Amygdala (tissue), 56 donors: ENCODE measurements at regions not wholly inside any gene's neighbourhood (a gene's known extent, or its start where the extent isn't known, plus 50 kb on each side); places are given as distances from the start of the nearest gene placed in this dataset.
A peak's percentile ranks its signal among the peaks of the same experiment; 100 is the strongest.

ENCODE experiments used
- DNase-seq, 56 donors: peaks; one replicate each; lab custom pipeline; 2025; lab: John Stamatoyannopoulos, UW

DNA sequence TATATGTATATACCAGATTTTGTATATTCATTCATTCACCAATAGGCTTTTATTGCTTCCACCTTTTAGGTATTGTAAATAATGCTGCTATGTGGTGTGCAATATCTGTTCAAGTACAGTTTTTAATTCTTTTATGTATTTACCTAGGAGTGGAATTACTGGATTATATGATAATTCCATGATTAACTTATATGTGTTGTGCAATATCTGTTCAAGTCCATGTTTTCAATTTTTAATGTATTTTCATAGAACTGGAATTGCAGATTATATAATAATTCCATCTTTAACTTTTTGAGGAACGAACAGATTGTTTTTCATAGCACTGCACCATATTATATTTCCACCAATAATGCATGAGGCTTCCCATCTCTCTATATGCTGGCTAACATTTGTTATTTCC, 50.6 kb upstream of the L3MBTL4 start:
- no peak for DNase-seq

DNA sequence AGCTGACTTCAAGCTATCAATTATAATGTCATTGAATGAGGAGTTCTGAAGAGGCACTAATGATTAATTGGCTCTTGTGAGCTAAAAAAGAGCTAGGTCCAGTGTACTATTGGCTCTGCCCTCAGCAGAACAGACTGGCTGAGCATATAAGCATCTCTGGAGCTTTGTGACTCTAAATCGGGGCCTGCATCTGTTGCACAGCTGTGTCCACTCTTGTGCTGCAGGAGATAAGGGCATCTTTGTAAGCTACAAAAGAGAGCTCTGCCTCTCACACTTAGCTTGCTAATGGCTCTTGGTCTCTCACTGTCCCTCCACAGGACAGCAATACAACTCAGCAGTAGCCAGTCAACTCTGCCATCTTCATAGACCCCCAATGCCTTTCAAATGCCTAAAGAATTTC, 61.5 kb upstream of the L3MBTL4 start:
- peak in 17 of 56 donors; percentile 2 to 47 (median 16) for DNase-seq

DNA sequence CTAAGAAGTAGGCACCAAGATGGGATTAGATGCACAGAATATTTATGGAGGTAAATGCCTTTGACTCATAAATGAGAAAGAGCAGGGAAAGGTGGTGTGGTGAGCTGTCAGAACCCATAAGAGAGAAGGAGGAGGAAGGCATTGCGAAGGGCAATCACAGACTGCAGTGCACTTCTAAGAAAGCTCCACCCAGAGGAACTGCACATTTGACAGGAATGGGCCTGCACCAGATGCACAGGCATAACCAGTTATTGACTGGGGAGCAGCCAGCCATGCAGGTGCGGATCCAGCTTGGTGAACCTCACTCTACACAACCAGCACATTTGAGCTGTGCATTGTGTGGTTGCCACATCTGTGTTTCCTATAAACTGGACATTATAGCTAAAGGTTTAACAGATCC, 62.2 kb upstream of the L3MBTL4 start:
- DNase-seq, result no peak

DNA sequence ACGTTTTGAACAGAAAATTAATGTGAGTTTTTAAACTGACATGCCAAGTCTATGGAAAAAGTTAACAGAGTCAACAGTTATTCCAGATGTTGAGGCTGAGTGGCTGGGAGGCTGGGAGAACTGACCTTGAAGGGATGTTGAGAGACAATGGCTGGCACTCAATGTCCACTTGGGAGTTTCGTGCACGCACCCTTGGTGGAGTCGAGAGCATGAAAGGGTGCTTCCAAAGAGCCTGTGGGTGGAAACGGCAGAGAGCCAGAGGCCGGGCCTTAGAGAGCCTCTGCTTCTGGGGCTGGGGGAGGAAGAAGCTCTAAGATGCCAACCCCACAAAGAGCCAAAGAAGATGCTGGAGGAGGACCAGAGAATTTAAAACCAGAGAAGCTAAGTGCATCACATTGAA, 63.4 kb upstream of the L3MBTL4 start:
- DNase-seq, result no peak

DNA sequence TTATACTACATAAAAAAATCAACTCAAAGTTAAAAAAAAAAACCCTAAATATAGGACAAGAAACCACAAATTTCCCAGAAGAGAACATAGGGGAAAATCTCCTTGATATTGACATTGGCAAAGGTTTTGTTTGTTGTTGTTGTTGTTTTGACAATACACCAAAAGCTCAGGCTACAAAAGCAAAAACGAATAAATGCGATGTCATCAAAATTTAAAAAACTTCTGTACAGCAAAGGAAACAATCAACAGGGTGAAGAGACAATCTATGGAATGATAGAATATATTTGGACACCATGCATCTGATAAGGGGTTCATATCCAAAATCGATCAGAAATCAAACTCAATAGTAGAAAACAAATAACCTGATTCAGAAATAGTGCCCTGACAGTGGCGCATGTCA, 65.0 kb upstream of the L3MBTL4 start:
- no peak for DNase-seq

DNA sequence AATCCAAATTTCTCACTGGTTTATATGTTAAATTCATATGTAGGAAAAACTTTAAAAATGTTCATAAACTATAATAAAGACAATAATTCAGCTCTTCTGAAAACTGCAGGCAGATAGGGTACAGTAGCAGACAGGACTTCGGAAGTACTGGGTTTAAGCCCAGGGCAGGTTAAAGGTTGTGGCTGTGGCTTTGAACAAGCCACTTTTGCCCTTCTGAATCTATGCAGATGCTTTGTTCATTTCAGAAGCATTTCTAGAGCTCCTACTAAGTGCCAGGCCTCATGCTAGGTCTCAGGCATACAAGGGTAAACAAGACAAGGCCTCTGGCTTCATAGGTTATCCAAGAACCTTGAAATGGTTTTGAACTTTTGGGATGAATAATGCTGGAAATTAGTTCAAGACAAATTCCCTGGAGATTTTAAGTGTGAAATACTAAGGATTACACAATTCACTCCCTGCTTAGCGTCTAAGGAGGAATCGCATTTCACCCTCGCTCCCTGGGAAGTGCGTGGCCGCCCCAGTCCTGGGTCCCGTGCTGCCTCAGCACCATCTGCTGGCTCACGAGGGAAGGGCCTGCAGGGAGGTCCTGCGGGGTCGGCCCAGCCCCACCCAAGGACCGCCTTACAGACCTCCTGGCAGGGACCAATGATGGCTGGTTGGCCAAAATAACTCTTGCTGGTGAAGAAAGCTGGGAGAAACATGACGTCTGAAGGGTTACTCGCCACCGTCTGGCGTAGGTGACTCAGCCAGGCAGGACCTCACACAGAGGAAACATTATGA, 67.7 kb upstream of the L3MBTL4 start:
- peak in 22 of 56 donors; percentile 2 to 62 (median 14) for DNase-seq

DNA sequence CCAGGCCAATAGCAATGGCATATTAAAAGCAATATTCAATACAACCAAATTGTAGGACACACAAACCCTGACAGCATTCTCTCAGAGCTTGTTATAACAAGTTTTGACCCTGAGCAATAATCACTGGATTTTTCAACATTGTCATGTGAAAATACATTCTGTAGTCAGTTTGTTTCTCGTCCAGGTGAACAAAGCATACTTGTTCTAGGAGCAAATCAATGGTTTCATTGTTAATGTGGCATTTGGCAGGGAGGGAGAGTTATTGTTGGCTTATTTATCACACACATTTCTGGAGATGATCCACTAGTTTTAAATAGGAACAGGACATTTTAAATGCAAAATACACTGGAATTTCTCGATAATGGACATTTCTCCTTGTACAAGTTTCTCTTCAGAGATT, 69.9 kb upstream of the L3MBTL4 start:
- DNase-seq, result no peak

DNA sequence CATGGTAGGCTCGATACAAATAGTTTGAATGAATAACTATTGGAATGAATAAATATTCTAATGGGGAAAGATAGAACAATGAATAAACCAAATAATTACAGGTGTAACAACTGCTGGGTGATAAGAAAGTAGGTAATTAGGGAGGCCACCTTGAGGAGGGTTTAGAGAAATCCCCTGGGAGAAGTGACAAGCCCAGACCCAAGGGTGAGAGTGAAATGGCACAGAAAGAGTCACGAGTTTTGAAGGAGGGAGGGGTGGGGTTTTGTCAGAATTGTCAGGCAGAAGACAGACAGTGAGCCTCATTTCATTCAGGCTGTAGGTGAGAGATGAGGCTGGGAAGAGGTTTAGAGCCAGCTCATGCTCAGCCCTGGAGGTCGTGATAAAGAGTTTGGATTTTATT, 71.6 kb upstream of the L3MBTL4 start:
- no peak for DNase-seq

DNA sequence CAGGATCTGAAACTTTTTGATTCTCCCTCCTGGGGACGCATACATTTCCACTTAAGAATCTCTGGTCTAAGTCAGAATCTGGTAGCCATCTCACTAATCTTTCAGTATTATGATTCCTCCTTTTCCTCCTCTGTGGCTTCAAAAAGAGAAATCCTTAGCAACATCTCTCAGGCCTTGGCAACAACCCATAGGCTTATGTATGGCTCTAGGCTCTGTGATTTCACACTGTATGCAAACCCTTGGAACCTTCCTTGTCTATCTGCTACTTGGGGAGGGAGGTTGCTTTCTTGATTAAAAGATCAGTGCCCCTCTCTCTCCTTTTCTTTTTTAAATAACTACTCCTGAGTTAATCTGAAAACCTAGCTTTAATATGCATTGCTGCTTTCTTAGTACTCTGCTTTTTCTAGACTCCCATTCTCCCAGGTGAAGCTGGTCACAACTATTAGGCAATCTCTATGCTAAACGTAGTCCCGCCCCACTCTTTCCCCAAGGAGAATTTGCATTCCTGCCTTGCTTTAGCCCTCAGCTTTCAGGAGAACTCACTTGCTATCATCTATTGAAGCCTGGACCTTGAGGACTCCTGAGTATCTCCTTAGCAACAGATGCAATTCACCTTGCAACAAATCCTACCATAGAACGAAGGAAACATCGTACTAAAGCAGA, 72.2 kb upstream of the L3MBTL4 start:
- DNase-seq, result no peak

DNA sequence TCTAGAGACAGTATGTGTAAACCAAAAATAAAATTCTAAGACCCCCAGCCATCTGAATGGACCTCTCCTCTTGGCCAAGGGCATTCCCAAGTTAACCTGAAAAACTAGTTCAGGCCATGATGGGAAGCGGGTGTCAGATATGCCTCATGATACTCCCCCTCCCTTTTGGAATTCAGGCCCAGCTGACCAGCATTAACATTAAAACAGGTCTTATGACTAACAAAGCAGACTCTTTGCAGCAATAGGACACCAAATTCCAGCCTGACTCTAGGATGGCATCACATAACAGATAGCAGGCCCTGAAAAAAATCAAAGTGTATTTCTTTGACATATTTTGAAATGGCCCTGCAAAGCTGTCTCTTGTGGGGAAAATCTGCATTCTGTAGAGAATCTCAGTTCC, 73.3 kb upstream of the L3MBTL4 start:
- DNase-seq, result no peak

DNA sequence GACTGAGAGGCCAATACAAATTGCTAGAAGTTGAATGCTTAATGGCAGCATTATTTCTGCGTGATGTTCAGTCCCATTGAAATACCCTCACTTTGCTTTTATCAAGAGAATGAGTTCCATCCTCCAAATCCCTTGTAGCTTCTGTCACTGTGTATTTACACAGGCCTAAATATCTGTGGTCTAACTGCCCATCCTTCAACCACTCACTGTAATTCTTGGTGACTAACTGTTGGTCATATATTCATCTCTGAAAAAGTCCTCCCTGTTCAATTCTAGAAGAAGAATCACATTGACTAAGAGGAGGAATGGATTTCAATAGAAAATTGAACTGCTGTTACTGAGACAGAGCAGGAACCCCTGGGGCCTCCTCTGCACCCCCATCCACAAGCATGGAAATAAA, 74.2 kb upstream of the L3MBTL4 start:
- no peak for DNase-seq

DNA sequence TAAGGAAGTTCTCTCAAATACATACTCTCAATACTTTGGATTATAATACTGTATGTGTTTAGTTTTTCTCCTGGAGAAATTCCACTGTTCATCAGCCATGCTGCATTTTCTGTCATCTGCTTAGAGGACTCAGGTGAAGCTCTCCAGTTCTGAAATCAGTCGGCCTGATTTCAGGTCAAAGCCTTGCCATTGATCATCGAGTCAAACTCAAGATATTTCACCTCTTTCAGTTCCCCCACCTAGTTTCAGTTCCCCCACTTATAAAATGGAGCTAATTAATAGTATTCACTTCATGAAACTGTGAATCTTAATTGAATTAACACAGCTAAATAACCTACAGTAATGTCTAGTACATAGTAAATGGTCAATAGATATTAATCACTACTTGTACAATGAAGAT, 75.3 kb upstream of the L3MBTL4 start:
- DNase-seq, result no peak

DNA sequence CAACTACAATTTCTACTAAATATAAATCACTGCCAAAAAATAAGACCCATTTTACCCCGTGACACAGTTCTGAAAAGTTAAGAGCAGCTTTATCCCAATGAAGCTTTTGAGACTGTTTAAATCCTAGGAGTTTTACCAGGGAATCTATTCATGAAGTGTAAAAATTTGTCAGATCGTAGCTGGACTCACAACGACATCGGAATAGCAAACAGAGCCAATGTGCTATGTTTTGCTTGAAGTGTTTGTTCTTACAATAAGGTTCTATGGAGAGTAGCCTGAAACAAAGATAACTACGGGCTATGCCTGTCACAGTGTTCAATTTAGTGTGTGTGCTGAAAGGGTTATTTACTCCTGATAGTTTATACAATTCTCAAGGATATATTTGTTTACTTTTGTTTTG, 78.5 kb upstream of the L3MBTL4 start:
- no peak for DNase-seq

DNA sequence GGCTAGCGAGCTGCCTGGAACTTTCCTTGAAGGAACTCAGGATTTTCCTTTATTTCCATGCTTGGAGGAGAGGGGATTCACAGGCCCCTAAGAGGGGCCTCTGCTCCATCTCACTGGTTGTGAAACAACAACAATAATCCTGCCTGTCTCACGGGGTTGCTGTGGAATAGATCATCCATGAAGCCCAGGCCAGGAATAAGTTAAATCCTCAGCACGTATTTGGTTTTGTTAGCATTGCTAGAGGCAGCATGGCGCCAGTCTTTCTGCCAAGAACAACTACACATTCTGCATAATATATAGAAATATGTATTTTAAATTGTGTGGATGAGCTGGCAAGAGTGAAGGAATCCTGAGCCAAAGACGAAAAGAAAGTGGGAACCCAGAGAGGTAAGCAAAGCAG, 80.8 kb upstream of the L3MBTL4 start:
- no peak for DNase-seq

DNA sequence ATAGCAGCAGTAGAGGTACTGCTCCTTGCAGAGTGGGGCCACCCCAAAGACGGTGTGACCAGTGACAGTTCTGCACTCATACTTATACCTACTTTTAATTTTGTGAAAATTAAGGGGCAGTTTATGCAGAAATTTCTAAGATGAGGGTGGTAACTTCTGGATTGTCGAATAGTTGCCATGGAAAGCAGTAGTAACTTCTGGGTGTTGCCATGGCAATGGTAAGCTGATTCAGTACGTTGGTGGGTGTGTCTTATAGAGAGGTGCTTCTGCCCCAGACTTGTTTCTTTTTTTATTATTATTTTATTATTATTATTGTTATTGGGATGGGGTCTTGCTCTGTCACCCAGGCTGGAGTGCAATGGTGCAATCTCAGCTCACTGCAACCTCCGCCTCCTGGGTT, 82.8 kb upstream of the L3MBTL4 start:
- peak in 1 of 56 donors; percentile 9 for DNase-seq

DNA sequence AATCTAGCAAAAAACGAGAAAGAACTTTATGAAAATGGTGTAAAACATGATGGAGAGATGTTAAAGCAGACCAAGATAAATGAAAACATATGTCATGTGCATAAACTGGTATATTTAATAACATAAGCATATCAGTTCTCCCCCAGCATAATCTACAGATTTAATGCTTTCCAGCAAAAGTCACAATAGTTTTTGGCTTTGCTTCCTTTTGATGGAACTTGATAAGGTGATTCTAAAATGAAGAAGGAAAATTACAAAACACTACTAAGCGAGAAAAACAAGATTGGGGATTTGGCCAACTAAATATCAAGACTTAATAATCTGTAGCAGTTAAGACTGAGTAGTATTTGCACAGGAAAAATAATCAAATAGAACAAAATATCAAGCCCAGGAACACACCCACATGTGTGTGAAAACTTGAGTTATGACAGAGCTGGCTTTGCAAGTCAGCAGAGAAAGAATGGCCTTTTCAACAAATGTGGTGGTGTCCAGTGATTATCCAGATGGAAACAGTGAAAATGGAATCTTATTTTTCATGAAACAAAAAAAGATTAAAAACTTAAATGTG, 83.7 kb upstream of the L3MBTL4 start:
- DNase-seq, result no peak

DNA sequence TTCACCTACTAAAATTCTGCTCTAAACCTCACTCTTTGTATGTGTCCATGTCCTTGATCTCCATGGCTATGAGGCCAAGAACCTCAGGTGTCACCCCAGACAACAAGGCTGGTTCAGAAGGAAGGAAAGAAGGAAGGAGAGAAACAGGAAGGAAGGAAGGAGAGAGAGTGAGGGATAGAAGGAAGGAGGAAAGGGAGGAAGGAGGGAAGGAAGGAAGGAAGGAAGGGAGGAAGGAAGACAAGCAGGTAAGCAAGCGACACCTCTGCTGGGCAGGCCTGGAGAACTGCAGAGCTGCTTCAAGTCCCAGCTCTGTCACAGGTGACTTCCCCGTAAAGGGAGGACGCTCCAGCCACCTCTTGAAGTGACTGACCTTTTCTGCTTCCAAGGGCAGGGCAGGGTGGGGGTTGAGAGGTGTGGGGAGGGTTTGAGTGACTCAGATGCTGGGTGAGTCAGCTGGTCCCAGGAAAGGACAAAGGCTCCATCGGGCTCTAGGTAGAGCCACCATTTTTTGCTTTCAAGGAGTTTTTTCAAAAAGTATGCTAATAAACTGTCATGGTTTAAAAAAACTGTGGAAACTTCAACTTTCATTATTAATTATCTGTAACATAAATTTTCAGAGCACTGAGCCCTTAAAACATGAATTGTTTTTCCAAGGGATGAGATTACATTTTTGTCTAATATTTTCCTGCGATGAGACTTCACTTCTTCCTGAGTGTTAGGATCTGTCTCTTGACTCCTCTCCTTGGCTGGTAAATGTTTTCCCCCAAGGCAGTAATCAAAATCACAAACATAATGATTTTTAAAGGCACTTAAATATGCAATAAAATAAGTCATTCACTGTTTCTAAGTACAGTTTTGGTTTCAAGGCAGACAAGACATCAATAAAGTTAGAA, 90.1 kb upstream of the L3MBTL4 start:
- DNase-seq, result no peak

DNA sequence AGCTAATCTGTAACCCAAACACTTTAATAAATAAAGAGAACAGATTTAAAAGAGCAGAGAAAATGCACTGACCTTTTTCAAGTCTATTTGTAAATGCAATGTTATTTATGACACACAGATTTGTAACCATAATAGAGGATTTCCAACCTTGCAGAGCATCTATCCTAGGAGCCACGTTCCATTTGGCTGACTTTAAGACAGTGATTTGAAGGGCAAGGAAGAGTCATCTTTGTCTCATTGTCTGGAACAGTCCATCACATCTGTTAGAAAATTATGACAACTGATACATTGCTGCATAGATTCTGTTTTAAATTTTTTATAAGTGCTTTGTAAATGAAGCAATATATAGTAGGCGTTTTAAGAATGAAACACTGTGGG, 90.8 kb upstream of the L3MBTL4 start:
- DNase-seq, result no peak

DNA sequence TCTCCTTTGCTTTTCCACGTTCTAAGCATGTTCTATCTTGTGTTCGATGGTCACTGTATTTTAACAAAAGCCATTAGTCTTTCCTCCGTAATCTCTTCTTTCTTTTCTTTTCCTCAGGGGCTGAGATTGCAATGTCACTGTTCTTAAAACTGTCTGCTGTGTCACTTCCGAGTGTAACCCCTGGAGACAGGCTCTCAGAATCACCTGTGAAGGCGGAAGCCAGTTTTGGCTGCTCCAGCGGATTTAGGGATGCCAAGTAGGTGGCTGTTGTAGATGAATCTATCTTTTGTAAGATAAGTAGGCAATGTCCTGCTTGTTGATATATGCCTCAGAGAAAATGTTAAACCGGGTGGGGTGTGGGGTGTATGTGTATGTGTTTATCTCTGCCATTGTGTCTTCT, 94.7 kb upstream of the L3MBTL4 start:
- DNase-seq, result no peak

DNA sequence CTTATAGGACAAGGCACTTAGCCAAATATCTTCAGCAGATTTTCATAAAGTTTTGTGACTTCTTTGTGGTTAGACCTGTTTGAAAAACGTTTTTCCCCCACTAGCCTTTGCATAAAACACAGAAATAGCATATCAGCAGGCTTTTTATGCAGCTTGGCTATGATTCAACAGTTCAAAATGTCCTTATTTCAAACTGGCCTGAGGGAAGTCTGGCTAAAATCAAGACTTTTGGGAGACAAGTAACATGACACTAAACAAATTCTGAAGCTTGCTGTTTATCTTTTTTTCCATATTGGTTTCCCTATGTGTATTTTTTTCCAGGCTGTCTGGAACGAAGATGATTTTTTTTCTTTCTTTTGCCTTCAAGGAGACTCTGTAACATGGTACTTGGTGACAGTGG, 95.1 kb upstream of the L3MBTL4 start:
- DNase-seq, result no peak

DNA sequence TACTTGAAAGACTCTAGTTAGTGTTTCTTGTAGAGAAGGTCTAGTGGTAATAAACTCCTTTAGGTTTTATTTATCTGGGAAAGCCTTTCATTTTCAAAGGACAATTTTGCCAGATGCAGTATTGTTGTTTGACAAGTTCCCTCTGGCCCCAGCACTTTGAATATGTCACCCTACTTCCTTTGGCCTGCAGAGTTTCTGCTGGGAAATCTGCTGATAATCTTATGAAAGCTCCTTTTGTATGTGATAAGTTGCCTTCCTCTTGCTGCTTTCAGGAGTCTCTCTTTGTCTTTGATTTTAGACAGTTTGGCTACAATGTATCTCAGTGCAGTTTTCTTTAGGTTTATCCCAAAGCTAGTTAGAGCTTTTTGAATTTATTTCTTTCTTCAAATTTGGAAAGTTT, 106.2 kb upstream of the L3MBTL4 start:
- no peak for DNase-seq
